Panc1 (cell line): ENCODE measurements at regions not wholly inside any gene's neighbourhood (a gene's known extent, or its start where the extent isn't known, plus 50 kb on each side); places are given as distances from the start of the nearest gene placed in this dataset.

Experiments used
- ATAC-seq: fragments of 200-7000 bp; cut with Tn5 transposase; 2 replicates; pipeline ENCODE4 v1.9.1; 2020; ENCODE audit warnings: mild to moderate bottlenecking, moderate library complexity
- BruUV-seq: library from RNA; stranded (reverse); fragments of 400-500 nt; replicated peaks from 2 replicates; lab custom pipeline; 2021; lab: Mats Ljungman, UMichigan
- CTCF ChIA-PET: fragments of 300-600 bp; sonication (Branson Sonifier 250); formaldehyde crosslinking; loops from one replicate; lab custom pipeline; 2022; ENCODE audit warnings: antibody characterized with exemption; lab: Charles Lee
- POLR2A ChIA-PET: fragments of 300-600 bp; sonication (Branson Sonifier 250); formaldehyde crosslinking; loops from one replicate; lab custom pipeline; 2022; ENCODE audit warnings: antibody characterized with exemption; lab: Charles Lee
- DNase-seq: peaks from one replicate; pipeline ENCODE4 v3.0.0-alpha.2; 2010; ENCODE audit warnings: low read depth, low spot score
- H3K27ac ChIP-seq: 2 replicates; pipeline ENCODE4 v1.5.1; 2011; ENCODE audit warnings: mild to moderate bottlenecking, low read length, inconsistent platforms
- H3K27me3 ChIP-seq: fragments of 200-500 bp; sonication (Bioruptor generic); 2 replicates; pipeline ENCODE4 v1.6.0; 2014; ENCODE audit warnings: low read length, inconsistent platforms; ENCODE audit not compliant: control insufficient read depth, insufficient read depth
- H3K36me3 ChIP-seq: fragments of 200-500 bp; sonication (Bioruptor generic); 2 replicates; pipeline ENCODE4 v1.5.1; 2014; ENCODE audit warnings: inconsistent platforms, mild to moderate bottlenecking, low read length, moderate library complexity; ENCODE audit not compliant: control insufficient read depth, insufficient read depth
- H3K4me1 ChIP-seq: 2 replicates; pipeline ENCODE4 v1.5.1; 2011; ENCODE audit warnings: inconsistent platforms, mild to moderate bottlenecking, low read length, moderate library complexity; ENCODE audit not compliant: control insufficient read depth, insufficient read depth
- H3K4me3 ChIP-seq, 2 experiments: 2 replicates each; pipeline ENCODE4 v1.5.1; 2011 to 2012; ENCODE audit warnings: low read depth in 2 of 2, low read length in 2 of 2, mild to moderate bottlenecking in 2 of 2, inconsistent platforms in 1 of 2, moderate library complexity in 1 of 2
- H3K9me3 ChIP-seq: fragments of 200-500 bp; sonication (Bioruptor generic); 2 replicates; pipeline ENCODE4 v1.5.1; 2014; ENCODE audit warnings: low read depth, mild to moderate bottlenecking, inconsistent platforms, low read length, moderate library complexity; ENCODE audit not compliant: control insufficient read depth, insufficient read depth
- POLR2AphosphoS5 ChIP-seq: IDR thresholded peaks from 2 replicates; pipeline ENCODE4 v1.6.1; 2012; ENCODE audit warnings: mild to moderate bottlenecking, low read depth, low read length, moderate library complexity
- SIN3A ChIP-seq: IDR thresholded peaks from 2 replicates; pipeline ENCODE4 v1.6.1; 2012; ENCODE audit warnings: low read depth, mild to moderate bottlenecking, low read length, moderate library complexity, borderline replicate concordance; ENCODE audit not compliant: insufficient read depth
- TCF7L2 ChIP-seq: IDR thresholded peaks from 2 replicates; pipeline ENCODE4 v1.6.1; 2011; ENCODE audit warnings: mild to moderate bottlenecking, low read depth, low read length, inconsistent platforms
- in situ Hi-C: cut with HindIII; loops from 2 replicates; pipeline ENCODE4 v1.10.0; 2016; ENCODE audit warnings: low sequenced_read_pairs, low pct_unique_long_range_greater_than_20kb
- intact Hi-C: fragments of 100-400 bp; cut with micrococcal nuclease; formaldehyde crosslinking; loops from one replicate; pipeline ENCODE4 v1.10.0; 2022; ENCODE audit not compliant: unreplicated experiment
- TF ChIP-seq, protein P1 (sequence below), 2 experiments: IDR thresholded peaks; 2 replicates each; pipeline ENCODE4 v1.6.1; 2011 to 2012; ENCODE audit warnings: low read depth in 2 of 2, control low read depth in 1 of 2, low read length in 1 of 2, mild to moderate bottlenecking in 1 of 2, moderate library complexity in 1 of 2; ENCODE audit not compliant: insufficient read depth in 1 of 2
- TF ChIP-seq, protein P2 (sequence below): fragments of 450-650 bp; IDR thresholded peaks from 2 replicates; pipeline ENCODE4 v1.5.1; 2017; ENCODE audit warnings: mild to moderate bottlenecking

DNA sequence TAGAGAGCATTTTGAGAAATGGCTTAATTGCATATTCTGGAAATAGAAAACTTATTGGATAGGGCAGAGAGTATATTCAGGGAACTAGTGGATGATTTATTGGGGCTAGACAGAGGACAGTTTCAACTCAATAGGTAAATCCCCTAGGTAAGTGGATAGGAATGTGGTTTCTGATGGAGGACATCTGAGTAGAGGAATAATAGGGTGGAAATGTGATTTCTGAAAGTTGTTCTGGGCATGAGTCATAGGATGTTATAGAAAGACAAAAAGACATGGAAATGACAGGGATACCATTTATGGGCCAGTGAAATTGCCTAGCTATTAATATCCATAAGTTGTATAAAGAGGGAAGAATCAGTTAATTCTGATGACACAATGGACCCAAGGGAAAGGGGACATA, 563.3 kb upstream of the GOLIM4 start:
- H3K4me1 ChIP-seq, result no peaks in the 10 kb centered on the region
- no peak for ATAC-seq
- ChIA-PET POLR2A (no interaction called here), CTCF (interaction anchor here (0.5 kb wide), 1 partner anchor 447 kb away, joined by 4 read pairs; no protein-coding TSS in a partner anchor)
- BruUV-seq, result no TSS peak
- no peaks in the 10 kb centered on the region for H3K27me3 ChIP-seq
- no peak overlapping the region for H3K4me3 ChIP-seq
- in situ Hi-C loops, result no loop called here
- H3K9me3 ChIP-seq, result peaks cover 3% of the 10 kb centered on the region; the same call in 1 of the 2 replicates
- TF ChIP-seq, protein P1, sequence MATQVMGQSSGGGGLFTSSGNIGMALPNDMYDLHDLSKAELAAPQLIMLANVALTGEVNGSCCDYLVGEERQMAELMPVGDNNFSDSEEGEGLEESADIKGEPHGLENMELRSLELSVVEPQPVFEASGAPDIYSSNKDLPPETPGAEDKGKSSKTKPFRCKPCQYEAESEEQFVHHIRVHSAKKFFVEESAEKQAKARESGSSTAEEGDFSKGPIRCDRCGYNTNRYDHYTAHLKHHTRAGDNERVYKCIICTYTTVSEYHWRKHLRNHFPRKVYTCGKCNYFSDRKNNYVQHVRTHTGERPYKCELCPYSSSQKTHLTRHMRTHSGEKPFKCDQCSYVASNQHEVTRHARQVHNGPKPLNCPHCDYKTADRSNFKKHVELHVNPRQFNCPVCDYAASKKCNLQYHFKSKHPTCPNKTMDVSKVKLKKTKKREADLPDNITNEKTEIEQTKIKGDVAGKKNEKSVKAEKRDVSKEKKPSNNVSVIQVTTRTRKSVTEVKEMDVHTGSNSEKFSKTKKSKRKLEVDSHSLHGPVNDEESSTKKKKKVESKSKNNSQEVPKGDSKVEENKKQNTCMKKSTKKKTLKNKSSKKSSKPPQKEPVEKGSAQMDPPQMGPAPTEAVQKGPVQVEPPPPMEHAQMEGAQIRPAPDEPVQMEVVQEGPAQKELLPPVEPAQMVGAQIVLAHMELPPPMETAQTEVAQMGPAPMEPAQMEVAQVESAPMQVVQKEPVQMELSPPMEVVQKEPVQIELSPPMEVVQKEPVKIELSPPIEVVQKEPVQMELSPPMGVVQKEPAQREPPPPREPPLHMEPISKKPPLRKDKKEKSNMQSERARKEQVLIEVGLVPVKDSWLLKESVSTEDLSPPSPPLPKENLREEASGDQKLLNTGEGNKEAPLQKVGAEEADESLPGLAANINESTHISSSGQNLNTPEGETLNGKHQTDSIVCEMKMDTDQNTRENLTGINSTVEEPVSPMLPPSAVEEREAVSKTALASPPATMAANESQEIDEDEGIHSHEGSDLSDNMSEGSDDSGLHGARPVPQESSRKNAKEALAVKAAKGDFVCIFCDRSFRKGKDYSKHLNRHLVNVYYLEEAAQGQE (IDR thresholded peaks at IDR 0.05; ENCODE audit: insufficient read depth in 1 of 2, low read depth in 2 of 2, low read length in 1 of 2), result no peak
- TF ChIP-seq SIN3A (no peak), TCF7L2 (no peak), POLR2AphosphoS5 (no peak)
- TF ChIP-seq, protein P2, sequence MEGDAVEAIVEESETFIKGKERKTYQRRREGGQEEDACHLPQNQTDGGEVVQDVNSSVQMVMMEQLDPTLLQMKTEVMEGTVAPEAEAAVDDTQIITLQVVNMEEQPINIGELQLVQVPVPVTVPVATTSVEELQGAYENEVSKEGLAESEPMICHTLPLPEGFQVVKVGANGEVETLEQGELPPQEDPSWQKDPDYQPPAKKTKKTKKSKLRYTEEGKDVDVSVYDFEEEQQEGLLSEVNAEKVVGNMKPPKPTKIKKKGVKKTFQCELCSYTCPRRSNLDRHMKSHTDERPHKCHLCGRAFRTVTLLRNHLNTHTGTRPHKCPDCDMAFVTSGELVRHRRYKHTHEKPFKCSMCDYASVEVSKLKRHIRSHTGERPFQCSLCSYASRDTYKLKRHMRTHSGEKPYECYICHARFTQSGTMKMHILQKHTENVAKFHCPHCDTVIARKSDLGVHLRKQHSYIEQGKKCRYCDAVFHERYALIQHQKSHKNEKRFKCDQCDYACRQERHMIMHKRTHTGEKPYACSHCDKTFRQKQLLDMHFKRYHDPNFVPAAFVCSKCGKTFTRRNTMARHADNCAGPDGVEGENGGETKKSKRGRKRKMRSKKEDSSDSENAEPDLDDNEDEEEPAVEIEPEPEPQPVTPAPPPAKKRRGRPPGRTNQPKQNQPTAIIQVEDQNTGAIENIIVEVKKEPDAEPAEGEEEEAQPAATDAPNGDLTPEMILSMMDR, result no peak
- no peaks in the 10 kb centered on the region for H3K36me3 ChIP-seq
- H3K27ac ChIP-seq, result no peak overlapping the region
- no peak for DNase-seq
- intact Hi-C loops, result no loop called here

DNA sequence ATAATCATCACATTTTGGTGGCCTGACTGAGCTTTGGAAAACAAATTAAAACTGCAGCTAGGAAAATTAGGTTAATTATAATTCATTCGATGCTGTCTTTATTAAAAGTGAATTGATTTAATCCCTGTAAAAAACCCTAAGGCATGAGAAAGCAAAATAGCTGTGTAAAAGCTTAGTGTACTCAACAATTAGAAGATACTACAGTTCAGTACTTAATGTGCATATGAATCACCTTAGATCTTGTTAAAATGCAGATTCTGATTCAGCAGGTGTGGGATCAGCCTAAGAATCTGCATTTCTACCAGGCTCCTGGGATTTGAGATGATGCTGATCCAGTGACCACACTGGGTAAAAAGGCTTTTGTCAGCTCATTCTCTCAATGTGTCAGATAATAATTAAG, 559.9 kb upstream of the GOLIM4 start:
- Histone ChIP-seq H3K4me3 (no peak overlapping the region), H3K27ac (no peak overlapping the region), H3K27me3 (no peaks in the 10 kb centered on the region), H3K4me1 (no peaks in the 10 kb centered on the region), H3K9me3 (0 out of 2 replicates have a peak, but pooled peaks cover 3% of the 10 kb centered on the region), H3K36me3 (no peaks in the 10 kb centered on the region)
- in situ Hi-C loops (no loop called here), intact Hi-C loops (no loop called here)
- DNase-seq (no peak), ATAC-seq (no peak)
- BruUV-seq, result no TSS peak
- CTCF ChIA-PET, result no interaction called here
- POLR2A ChIA-PET, result no interaction called here
- TF ChIP-seq SIN3A, result no peak
- TF ChIP-seq, protein P2, result no peak
- no peak for TF ChIP-seq POLR2AphosphoS5
- TF ChIP-seq, protein P1 (IDR thresholded peaks at IDR 0.05; ENCODE audit: insufficient read depth in 1 of 2, low read depth in 2 of 2, low read length in 1 of 2), result no peak
- no peak for TF ChIP-seq TCF7L2
